ENCODE measurements at regions not wholly inside any gene's neighbourhood (a gene's known extent, or its start where the extent isn't known, plus 50 kb on each side); places are given as distances from the start of the nearest gene placed in this dataset.
"Not testable (repeated sequence)": the region's sequence is repeated elsewhere in the genome, so short reads cannot be mapped to it uniquely, and the experiment has no call there.

- not testable (repeated sequence) for DNase-seq
Measured at GRCh38 chr1:83343767-83344166, 655.2 kb downstream of the TTLL7 start.

GRCh38 chr1:83342995-83343394 is 655.9 kb downstream of the TTLL7 start:
- not testable (repeated sequence) for DNase-seq

GRCh38 chr1:83332308-83332707 is 666.6 kb downstream of the TTLL7 start:
- DNase-seq = not testable (repeated sequence)

GRCh38 chr1:83318366-83318765 is 680.6 kb downstream of the TTLL7 start:
- no peak for DNase-seq

- not testable (repeated sequence) for DNase-seq
Measured at GRCh38 chr1:83315446-83315845, 683.5 kb downstream of the TTLL7 start.

GRCh38 chr1:83310161-83310560 is 688.8 kb downstream of the TTLL7 start:
- not testable (repeated sequence) for DNase-seq

- DNase-seq = not testable (repeated sequence)
Measured at GRCh38 chr1:83309035-83309434, 689.9 kb downstream of the TTLL7 start.

GRCh38 chr1:83306811-83307210 is 692.1 kb downstream of the TTLL7 start:
- DNase-seq = not testable (repeated sequence)

- not testable (repeated sequence) for DNase-seq
Measured at GRCh38 chr1:83295594-83295993, 703.3 kb downstream of the TTLL7 start.

- not testable (repeated sequence) for DNase-seq
Measured at GRCh38 chr1:83287391-83287790, 711.5 kb downstream of the TTLL7 start.

- DNase-seq = not testable (repeated sequence)
Measured at GRCh38 chr1:83274656-83275055, 724.3 kb downstream of the TTLL7 start.

- DNase-seq = not testable (repeated sequence)
Measured at GRCh38 chr1:83272484-83272883, 726.4 kb downstream of the TTLL7 start.

- not testable (repeated sequence) for DNase-seq
Measured at GRCh38 chr1:83271834-83272233, 727.1 kb downstream of the TTLL7 start.

- not testable (repeated sequence) for DNase-seq
Measured at GRCh38 chr1:83270801-83271200, 728.1 kb downstream of the TTLL7 start.

GRCh38 chr1:83263808-83264207 is 735.1 kb downstream of the TTLL7 start:
- not testable (repeated sequence) for DNase-seq

GRCh38 chr1:83251687-83252086 is 747.2 kb downstream of the TTLL7 start:
- not testable (repeated sequence) for DNase-seq

- not testable (repeated sequence) for DNase-seq
Measured at GRCh38 chr1:83246780-83247179, 752.2 kb downstream of the TTLL7 start.

- DNase-seq = not testable (repeated sequence)
Measured at GRCh38 chr1:83244832-83245231, 754.1 kb downstream of the TTLL7 start.

GRCh38 chr1:83239568-83239967 is 759.4 kb downstream of the TTLL7 start:
- not testable (repeated sequence) for DNase-seq

- not testable (repeated sequence) for DNase-seq
Measured at GRCh38 chr1:83238654-83239053, 760.3 kb downstream of the TTLL7 start.

- DNase-seq = not testable (repeated sequence)
Measured at GRCh38 chr1:83219788-83220187, 779.1 kb downstream of the TTLL7 start.

- DNase-seq = not testable (repeated sequence)
Measured at GRCh38 chr1:83218036-83218716, 780.8 kb downstream of the TTLL7 start.

- not testable (repeated sequence) for DNase-seq
Measured at GRCh38 chr1:83214317-83214716, 784.6 kb downstream of the TTLL7 start.

- not testable (repeated sequence) for DNase-seq
Measured at GRCh38 chr1:83213648-83214047, 785.3 kb downstream of the TTLL7 start.

- not testable (repeated sequence) for DNase-seq
Measured at GRCh38 chr1:83212033-83212432, 786.9 kb downstream of the TTLL7 start.
